ENCODE measurements at regions not wholly inside any gene's neighbourhood (a gene's known extent, or its start where the extent isn't known, plus 50 kb on each side); places are given as distances from the start of the nearest gene placed in this dataset.
"Not testable (repeated sequence)": the region's sequence is repeated elsewhere in the genome, so short reads cannot be mapped to it uniquely, and the experiment has no call there.

DNA sequence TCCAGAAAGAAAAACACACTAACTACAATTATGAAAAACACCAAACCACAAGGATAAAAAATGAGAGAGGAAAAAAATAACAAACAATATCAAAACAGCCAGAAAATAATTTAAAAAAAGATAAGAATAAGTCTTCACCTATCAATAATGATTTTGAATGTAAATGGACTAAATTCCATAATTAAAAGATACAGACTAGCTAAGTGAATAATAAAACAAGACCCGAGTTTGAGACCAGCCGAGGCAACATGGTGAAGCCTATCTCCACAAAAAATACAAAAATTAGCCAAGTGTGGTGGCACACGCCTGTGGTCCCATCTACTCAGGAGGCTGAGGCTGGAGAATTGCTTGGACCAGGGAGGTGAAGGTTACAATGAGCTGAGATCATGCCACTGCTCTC is 131.1 kb downstream of the MTERF1 start:
- H3K36me3 ChIP-seq, result no peaks in the 10 kb centered on the region
- in situ Hi-C loops (cut with MboI; ENCODE audit: low sequenced_read_pairs in 4 of 4), result no loop called here
- no peaks in the 10 kb centered on the region for H3K27me3 ChIP-seq
- DNase-seq (no peak), ATAC-seq (no peak)
- no peaks in the 10 kb centered on the region for H3K4me1 ChIP-seq
- TF ChIP-seq, protein P1, sequence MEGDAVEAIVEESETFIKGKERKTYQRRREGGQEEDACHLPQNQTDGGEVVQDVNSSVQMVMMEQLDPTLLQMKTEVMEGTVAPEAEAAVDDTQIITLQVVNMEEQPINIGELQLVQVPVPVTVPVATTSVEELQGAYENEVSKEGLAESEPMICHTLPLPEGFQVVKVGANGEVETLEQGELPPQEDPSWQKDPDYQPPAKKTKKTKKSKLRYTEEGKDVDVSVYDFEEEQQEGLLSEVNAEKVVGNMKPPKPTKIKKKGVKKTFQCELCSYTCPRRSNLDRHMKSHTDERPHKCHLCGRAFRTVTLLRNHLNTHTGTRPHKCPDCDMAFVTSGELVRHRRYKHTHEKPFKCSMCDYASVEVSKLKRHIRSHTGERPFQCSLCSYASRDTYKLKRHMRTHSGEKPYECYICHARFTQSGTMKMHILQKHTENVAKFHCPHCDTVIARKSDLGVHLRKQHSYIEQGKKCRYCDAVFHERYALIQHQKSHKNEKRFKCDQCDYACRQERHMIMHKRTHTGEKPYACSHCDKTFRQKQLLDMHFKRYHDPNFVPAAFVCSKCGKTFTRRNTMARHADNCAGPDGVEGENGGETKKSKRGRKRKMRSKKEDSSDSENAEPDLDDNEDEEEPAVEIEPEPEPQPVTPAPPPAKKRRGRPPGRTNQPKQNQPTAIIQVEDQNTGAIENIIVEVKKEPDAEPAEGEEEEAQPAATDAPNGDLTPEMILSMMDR (IDR thresholded peaks at IDR 0.05 in 4 of 5, conservative IDR thresholded peaks at IDR 0.05 in 1 of 5), result no peak
- no peak for TF ChIP-seq POLR2A (IDR thresholded peaks at IDR 0.05)
- H3K27ac ChIP-seq, result no peak overlapping the region
- peaks cover 0 to 4% (median 0%) of the 10 kb centered on the region in 3 donors for H3K9me3 ChIP-seq
- no peak overlapping the region for H3K4me3 ChIP-seq
- intact Hi-C loops (cut with DNase I; ENCODE audit: low total_unique reads), result no loop called here

DNA sequence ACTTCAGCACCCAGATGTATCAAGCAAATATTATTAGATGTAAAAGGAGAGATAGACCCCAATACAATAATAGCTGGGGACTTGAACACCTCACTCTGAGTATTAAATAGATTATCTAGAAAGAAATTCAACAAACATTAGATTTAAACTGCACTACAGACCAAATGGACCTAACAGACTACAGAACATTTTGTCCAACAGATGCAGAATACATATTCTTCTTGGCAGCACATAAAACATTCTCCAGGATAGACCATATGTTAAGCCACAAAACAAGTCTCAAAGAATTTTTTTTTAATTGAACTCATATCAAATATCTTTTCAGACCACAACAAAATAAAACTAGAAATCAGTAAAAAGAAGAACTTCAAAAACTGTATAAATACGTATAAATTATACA is 130.4 kb downstream of the MTERF1 start:
- no peak for TF ChIP-seq POLR2A (IDR thresholded peaks at IDR 0.05)
- TF ChIP-seq, protein P1 (IDR thresholded peaks at IDR 0.05 in 4 of 5, conservative IDR thresholded peaks at IDR 0.05 in 1 of 5), result no peak
- Histone ChIP-seq H3K9me3 (peaks cover 0 to 4% (median 0%) of the 10 kb centered on the region in 3 donors), H3K4me1 (no peaks in the 10 kb centered on the region), H3K27me3 (no peaks in the 10 kb centered on the region), H3K27ac (no peak overlapping the region), H3K4me3 (no peak overlapping the region), H3K36me3 (no peaks in the 10 kb centered on the region)
- intact Hi-C loops (cut with DNase I; ENCODE audit: low total_unique reads) (no loop called here), in situ Hi-C loops (cut with MboI; ENCODE audit: low sequenced_read_pairs in 4 of 4) (no loop called here)
- DNase-seq (no peak), ATAC-seq (no peak)

DNA sequence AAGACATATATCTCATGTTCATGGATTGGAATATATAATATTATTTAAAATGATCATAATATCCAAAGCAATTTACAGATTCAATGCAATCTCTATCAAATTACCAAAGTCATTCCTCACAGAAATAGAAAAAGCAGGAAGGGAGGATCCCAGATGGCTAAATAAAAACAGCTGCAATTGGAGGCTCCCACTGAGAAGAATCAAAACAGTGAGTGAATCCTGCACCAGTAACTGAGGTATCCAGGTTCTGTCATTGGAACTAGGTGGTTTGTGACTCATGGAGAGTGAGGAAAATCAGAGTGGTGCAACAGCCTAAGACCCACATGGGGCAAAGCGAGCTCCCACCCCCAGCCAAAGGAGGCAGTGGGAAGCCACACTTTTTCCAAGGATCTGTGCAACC is 128.4 kb downstream of the MTERF1 start:
- ATAC-seq, result no peak

DNA sequence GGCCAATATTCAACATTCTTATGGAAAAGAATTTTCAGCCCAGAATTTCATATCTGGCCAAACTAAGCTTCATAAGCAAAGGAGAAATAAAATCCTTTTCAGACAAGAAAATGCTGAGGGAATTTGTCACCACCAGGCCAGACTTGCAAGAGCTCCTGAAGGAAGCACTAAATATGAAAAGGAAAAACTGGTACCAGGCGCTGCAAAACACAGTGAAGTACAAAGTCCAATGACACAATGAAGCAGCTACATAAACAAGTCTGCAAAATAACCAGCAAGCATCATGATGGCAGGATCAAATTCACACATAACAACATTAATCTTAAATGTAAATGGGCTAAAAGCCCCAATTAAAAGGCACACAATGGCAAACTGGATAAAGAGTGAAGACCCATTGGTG is 126.2 kb downstream of the MTERF1 start:
- intact Hi-C loops (cut with DNase I; ENCODE audit: low total_unique reads); DNase-seq; H3K4me3 ChIP-seq: not testable (repeated sequence)

More for the DNA sequence above, 128.4 kb downstream of the MTERF1 start:
- intact Hi-C loops (cut with DNase I; ENCODE audit: low total_unique reads) (no loop called here), in situ Hi-C loops (cut with MboI; ENCODE audit: low sequenced_read_pairs in 4 of 4) (no loop called here)
- no peaks in the 10 kb centered on the region for H3K4me1 ChIP-seq
- H3K4me3 ChIP-seq, result no peak overlapping the region
- TF ChIP-seq, protein P1 (IDR thresholded peaks at IDR 0.05 in 4 of 5, conservative IDR thresholded peaks at IDR 0.05 in 1 of 5), result no peak
- TF ChIP-seq POLR2A (IDR thresholded peaks at IDR 0.05), result no peak
- no peaks in the 10 kb centered on the region for H3K27me3 ChIP-seq
- DNase-seq, result no peak
- peaks cover 0 to 4% (median 0%) of the 10 kb centered on the region in 3 donors for H3K9me3 ChIP-seq
- H3K27ac ChIP-seq, result no peak overlapping the region
- H3K36me3 ChIP-seq, result no peaks in the 10 kb centered on the region

GRCh38 chr7:91755121-91755520 is 125.4 kb downstream of the MTERF1 start:
- H3K4me1 ChIP-seq; H3K27ac ChIP-seq; DNase-seq; in situ Hi-C loops (cut with MboI; ENCODE audit: low sequenced_read_pairs in 4 of 4); H3K9me3 ChIP-seq; H3K36me3 ChIP-seq; H3K4me3 ChIP-seq; H3K27me3 ChIP-seq; ATAC-seq; intact Hi-C loops (cut with DNase I; ENCODE audit: low total_unique reads): not testable (repeated sequence)

More for the DNA sequence above, 126.2 kb downstream of the MTERF1 start:
- H3K36me3 ChIP-seq; H3K27me3 ChIP-seq; H3K4me1 ChIP-seq; ATAC-seq; H3K9me3 ChIP-seq; in situ Hi-C loops (cut with MboI; ENCODE audit: low sequenced_read_pairs in 4 of 4); H3K27ac ChIP-seq: not testable (repeated sequence)

- Histone ChIP-seq H3K27ac (no peak overlapping the region), H3K27me3 (no peaks in the 10 kb centered on the region), H3K36me3 (no peaks in the 10 kb centered on the region), H3K4me3 (no peak overlapping the region), H3K4me1 (no peaks in the 10 kb centered on the region), H3K9me3 (peaks cover 0 to 9% (median 0%) of the 10 kb centered on the region in 3 donors)
- TF ChIP-seq, protein P1 (IDR thresholded peaks at IDR 0.05 in 4 of 5, conservative IDR thresholded peaks at IDR 0.05 in 1 of 5), result no peak
- TF ChIP-seq POLR2A (IDR thresholded peaks at IDR 0.05), result no peak
- no peak for ATAC-seq
- no peak for DNase-seq
- in situ Hi-C loops (cut with MboI; ENCODE audit: low sequenced_read_pairs in 4 of 4) (no loop called here), intact Hi-C loops (cut with DNase I; ENCODE audit: low total_unique reads) (no loop called here)
Measured at GRCh38 chr7:91759205-91759863, 121.2 kb downstream of the MTERF1 start.
